Occipital lobe (tissue), 1 donor: ENCODE measurements at regions not wholly inside any gene's neighbourhood (a gene's known extent, or its start where the extent isn't known, plus 50 kb on each side); places are given as distances from the start of the nearest gene placed in this dataset.

Source experiments
- DNase-seq: peaks from one replicate; lab custom pipeline; 2025; lab: John Stamatoyannopoulos, UW

- no peak for DNase-seq
Measured at GRCh38 chr1:239218301-239218700, 168.1 kb upstream of the CHRM3 start.

GRCh38 chr1:239212811-239213220, 173.6 kb upstream of the CHRM3 start:
- DNase-seq: no peak

GRCh38 chr1:239209591-239209990, 176.8 kb upstream of the CHRM3 start:
- DNase-seq: no peak

- no peak for DNase-seq
Measured at GRCh38 chr1:239204401-239204800, 182.0 kb upstream of the CHRM3 start.

- no peak for DNase-seq
Measured at GRCh38 chr1:239197871-239198270, 188.5 kb upstream of the CHRM3 start.

GRCh38 chr1:239189998-239190512, 196.3 kb upstream of the CHRM3 start:
- DNase-seq: no peak

- no peak for DNase-seq
Measured at GRCh38 chr1:239186487-239186886, 199.9 kb upstream of the CHRM3 start.

GRCh38 chr1:239185245-239185619, 201.1 kb upstream of the CHRM3 start:
- no peak for DNase-seq

GRCh38 chr1:239184561-239185244, 201.7 kb upstream of the CHRM3 start:
- peak; percentile 3 for DNase-seq

GRCh38 chr1:239178961-239179360, 207.4 kb upstream of the CHRM3 start:
- no peak for DNase-seq

GRCh38 chr1:239174880-239175279, 211.5 kb upstream of the CHRM3 start:
- DNase-seq: no peak

GRCh38 chr1:239170828-239171227, 215.5 kb upstream of the CHRM3 start:
- no peak for DNase-seq

GRCh38 chr1:239169276-239169675, 217.1 kb upstream of the CHRM3 start:
- DNase-seq: no peak

GRCh38 chr1:239164451-239165180, 221.8 kb upstream of the CHRM3 start:
- DNase-seq: no peak

GRCh38 chr1:239155466-239156091, 230.8 kb upstream of the CHRM3 start:
- DNase-seq: peak; percentile 55

- no peak for DNase-seq
Measured at GRCh38 chr1:239151937-239152336, 234.4 kb upstream of the CHRM3 start.

GRCh38 chr1:239140968-239141367, 245.4 kb upstream of the CHRM3 start:
- no peak for DNase-seq

- DNase-seq: no peak
Measured at GRCh38 chr1:239139801-239140200, 246.6 kb upstream of the CHRM3 start.

GRCh38 chr1:239128541-239128940, 257.8 kb upstream of the CHRM3 start:
- no peak for DNase-seq

- no peak for DNase-seq
Measured at GRCh38 chr1:239126884-239127283, 259.5 kb upstream of the CHRM3 start.

GRCh38 chr1:239125893-239126292, 260.5 kb upstream of the CHRM3 start:
- DNase-seq: no peak

GRCh38 chr1:239125027-239125426, 261.3 kb upstream of the CHRM3 start:
- DNase-seq: no peak

GRCh38 chr1:239123260-239123659, 263.1 kb upstream of the CHRM3 start:
- DNase-seq: no peak
